Heart left ventricle (tissue), 16 donors: ENCODE measurements at regions not wholly inside any gene's neighbourhood (a gene's known extent, or its start where the extent isn't known, plus 50 kb on each side); places are given as distances from the start of the nearest gene placed in this dataset.

Experiments
- ATAC-seq, 4 donors: fragments of 200-7000 bp; cut with Tn5 transposase; one replicate each; pipeline ENCODE4 v1.9.1; 2020 to 2022; ENCODE audit warnings: moderate library complexity in 4 of 4, mild to moderate bottlenecking in 3 of 4, moderate number of reproducible peaks in 1 of 4
- DNase-seq, 5 donors: peaks; one replicate each; pipeline ENCODE4 v3.0.0-alpha.2; 2020
- H3K27ac ChIP-seq, 12 donors: fragments of 200-600 bp; sonication (generic) in 4 of 12; one replicate each; pipeline versions ENCODE4 v1.5.0 to v1.8.0; 2016 to 2022; ENCODE audit warnings: mild to moderate bottlenecking in 2 of 12
- H3K27me3 ChIP-seq, 9 donors: fragments of 200-600 bp; sonication (generic) in 2 of 9; one replicate each; pipeline versions ENCODE4 v1.5.1 to v1.8.0; 2016 to 2022; ENCODE audit warnings: mild to moderate bottlenecking in 3 of 9
- H3K36me3 ChIP-seq, 9 donors: fragments of 200-600 bp; sonication (generic) in 2 of 9; one replicate each; pipeline versions ENCODE4 v1.5.0 to v1.8.0; 2018 to 2022; ENCODE audit warnings: mild to moderate bottlenecking in 2 of 9
- H3K4me1 ChIP-seq, 12 donors: fragments of 200-600 bp; sonication (generic) in 4 of 12; one replicate each; pipeline versions ENCODE4 v1.5.0 to v1.8.0; 2016 to 2022; ENCODE audit warnings: mild to moderate bottlenecking in 3 of 12
- H3K4me3 ChIP-seq, 12 donors: fragments of 200-600 bp; sonication (generic) in 4 of 12; one replicate each; pipeline versions ENCODE4 v1.5.0 to v1.8.0; 2017 to 2022; ENCODE audit warnings: mild to moderate bottlenecking in 9 of 12, moderate library complexity in 4 of 12
- H3K9me3 ChIP-seq, 12 donors: fragments of 200-600 bp; sonication (generic) in 4 of 12; one replicate each; pipeline versions ENCODE4 v1.5.0 to v1.8.0; 2016 to 2022; ENCODE audit warnings: mild to moderate bottlenecking in 1 of 12
- CTCF ChIP-seq, 12 donors: fragments of 200-600 bp; sonication (generic) in 4 of 12; IDR thresholded peaks; one replicate each; pipeline versions ENCODE4 v1.5.0 to v1.8.0; 2018 to 2022; ENCODE audit warnings: antibody characterized with exemption in 12 of 12, mild to moderate bottlenecking in 5 of 12
- POLR2A ChIP-seq, 2 donors: fragments of 450-650 bp; IDR thresholded peaks; one replicate each; pipeline ENCODE4 v1.6.1; 2017; ENCODE audit warnings: antibody characterized with exemption in 2 of 2, mild to moderate bottlenecking in 2 of 2, moderate library complexity in 2 of 2
- WGBS, 4 donors: extraction: QIAGEN DNeasy Blood & Tissue Kit in 2 of 4; methylation state at CpG; one replicate each; pipeline versions ENCODE4 v1.1.5 to v1.1.7; 2013 to 2018; 5-methylcytosine and 5-hydroxymethylcytosine counted together
- intact Hi-C, 10 donors: fragments of 100-400 bp; cut with DNase I; formaldehyde crosslinking; loops; one replicate each; pipeline versions ENCODE4 v1.11.1 to v1.14.2; 2022
- donor health status: ischemic (EF 13 %, LVEDD 7.1; RV severe dilation, severe dysfunction).
- donor health status: healthy with polysubstance abuse.
- donor health status: DM: no; HTN: yes; CAD: no.
- donor health status: DM: no; HTN: no; CAD: no.
- donor health status: ischemic (EF 25% LVEDD 6.9; RV normal size, moderate dysfunction).
- donor health status: ischemic (EF 25% LVEDD 5.7; RV mildly dilated, moderate dysfunction).
- donor health status: healthy.
- donor health status: DM: yes; HTN: yes; CAD: no.
- donor health status: ischemic (EF 35%, LVEDD 5.7; RV mildly dilated, moderate dysfunction).
- donor health status: nonischemic (EF 11% LVEDD 7.7; RV severe dilation, severe dysfunction).
- donor health status: DM: yes; HTN: yes; CAD: no.
- donor health status: PGD.
- donor health status: ischemic (EF 29% LVEDD 5.4; RV normal size, mild dysfunction).
- donor health status: nonischemic (EF 23%, LVEDD 6.1; RV moderate dilation, normal function).

GRCh38 chr7:52980129-52980528, 55.3 kb upstream of the POM121L12 start:
- Histone ChIP-seq H3K4me1 (no peaks in the 10 kb centered on the region), H3K4me3 (no peak overlapping the region), H3K36me3 (no peaks in the 10 kb centered on the region), H3K27ac (no peak overlapping the region), H3K9me3 (peaks cover 0 to 25% (median under 1%) of the 10 kb centered on the region in 12 donors), H3K27me3 (no peaks in the 10 kb centered on the region)
- DNase-seq (no peak), ATAC-seq (no peak)
- no peak for TF ChIP-seq POLR2A (IDR thresholded peaks at IDR 0.05)
- TF ChIP-seq CTCF (IDR thresholded peaks at IDR 0.05), result no peak
- intact Hi-C loops, result no loop called here

- Histone ChIP-seq H3K36me3 (no peaks in the 10 kb centered on the region), H3K9me3 (no peaks in the 10 kb centered on the region), H3K27me3 (no peaks in the 10 kb centered on the region), H3K4me1 (no peaks in the 10 kb centered on the region), H3K27ac (no peak overlapping the region), H3K4me3 (no peak overlapping the region)
- ATAC-seq, result no peak
- intact Hi-C loops, result no loop called here
- DNase-seq, result no peak
- TF ChIP-seq POLR2A (IDR thresholded peaks at IDR 0.05), result no peak
- TF ChIP-seq CTCF (IDR thresholded peaks at IDR 0.05), result no peak
These were observed 62.3 kb upstream of the POM121L12 start for GRCh38 chr7:52973126-52973525.

- TF ChIP-seq POLR2A (IDR thresholded peaks at IDR 0.05) (no peak), CTCF (IDR thresholded peaks at IDR 0.05) (no peak)
- DNase-seq (no peak), ATAC-seq (peak in 3 of 4 donors; percentile 59 to 83 (median 78))
- Histone ChIP-seq H3K4me3 (no peak overlapping the region), H3K27ac (peak overlapping the region in 1 of 12 donors; percentile 37), H3K9me3 (peaks cover 0 to 8% (median 0%) of the 10 kb centered on the region in 12 donors), H3K27me3 (no peaks in the 10 kb centered on the region), H3K36me3 (no peaks in the 10 kb centered on the region), H3K4me1 (peaks cover 0 to 14% (median 0%) of the 10 kb centered on the region in 12 donors)
- intact Hi-C loops, result no loop called here
- WGBS, 4 donors, result 52 to 66% (median 55%) methylated on average over 7 of the region's 7 CpGs
These were observed 72.9 kb upstream of the POM121L12 start for GRCh38 chr7:52962402-52963076.

GRCh38 chr7:52961084-52961483, 74.3 kb upstream of the POM121L12 start:
- ATAC-seq, result peak in 3 of 4 donors; percentile 46 to 62 (median 55)
- intact Hi-C loops, result no loop called here
- peaks cover 0 to 8% (median 0%) of the 10 kb centered on the region in 12 donors for H3K9me3 ChIP-seq
- no peak overlapping the region for H3K4me3 ChIP-seq
- peak overlapping the region in 1 of 12 donors; percentile 23 for H3K27ac ChIP-seq
- no peaks in the 10 kb centered on the region for H3K27me3 ChIP-seq
- peaks cover 0 to 14% (median 0%) of the 10 kb centered on the region in 12 donors for H3K4me1 ChIP-seq
- H3K36me3 ChIP-seq, result no peaks in the 10 kb centered on the region
- WGBS, 4 donors, result 9 to 29% (median 16%) methylated on average over 1 of the region's 1 CpG
- no peak for DNase-seq
- TF ChIP-seq CTCF (IDR thresholded peaks at IDR 0.05) (no peak), POLR2A (IDR thresholded peaks at IDR 0.05) (no peak)
